ENCODE measurements at regions not wholly inside any gene's neighbourhood (a gene's known extent, or its start where the extent isn't known, plus 50 kb on each side); places are given as distances from the start of the nearest gene placed in this dataset.

DNA sequence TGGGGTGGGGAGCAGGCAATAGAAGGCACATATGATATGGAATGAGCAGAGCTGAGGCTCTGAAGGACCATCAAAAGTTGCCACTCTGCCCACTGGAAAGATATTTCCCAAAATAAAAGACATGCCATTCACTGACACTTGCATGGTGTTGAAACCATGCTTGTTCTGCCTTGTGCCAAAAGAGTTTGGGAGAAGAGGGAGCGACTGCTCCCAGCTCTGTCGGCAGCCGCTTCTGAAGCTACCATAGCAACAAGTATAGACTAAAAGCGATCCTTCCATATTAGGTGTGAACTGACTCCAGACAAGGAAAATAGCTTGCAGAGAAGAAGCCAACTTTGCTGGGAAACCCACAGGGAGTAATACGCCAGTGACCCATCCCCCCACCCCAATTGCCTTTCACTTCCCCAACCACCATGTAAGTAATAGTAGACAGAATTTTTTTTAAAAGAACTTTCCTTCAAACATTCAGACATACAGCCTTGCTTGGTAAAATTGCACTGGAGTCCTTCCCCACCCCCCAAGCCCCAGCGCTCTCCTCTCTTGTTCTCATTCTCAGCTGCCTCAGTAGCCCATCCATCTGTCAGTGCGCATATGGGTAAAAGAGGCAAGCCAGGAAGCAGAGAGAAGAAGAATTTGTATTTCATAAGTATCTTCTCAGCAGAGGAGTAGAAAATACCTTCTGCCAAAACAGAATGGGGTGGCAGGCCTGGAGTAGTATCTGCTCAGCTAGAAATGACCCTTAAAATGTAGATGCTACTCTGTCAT is 263.7 kb downstream of the OMA1 start:
- no peak for TF ChIP-seq ZNF224 (CRISPR knock-in tag; IDR thresholded peaks at IDR 0.05)
- no peak for TF ChIP-seq FOXO4 (CRISPR knock-in tag; IDR thresholded peaks at IDR 0.05)
- TF ChIP-seq, protein P1, sequence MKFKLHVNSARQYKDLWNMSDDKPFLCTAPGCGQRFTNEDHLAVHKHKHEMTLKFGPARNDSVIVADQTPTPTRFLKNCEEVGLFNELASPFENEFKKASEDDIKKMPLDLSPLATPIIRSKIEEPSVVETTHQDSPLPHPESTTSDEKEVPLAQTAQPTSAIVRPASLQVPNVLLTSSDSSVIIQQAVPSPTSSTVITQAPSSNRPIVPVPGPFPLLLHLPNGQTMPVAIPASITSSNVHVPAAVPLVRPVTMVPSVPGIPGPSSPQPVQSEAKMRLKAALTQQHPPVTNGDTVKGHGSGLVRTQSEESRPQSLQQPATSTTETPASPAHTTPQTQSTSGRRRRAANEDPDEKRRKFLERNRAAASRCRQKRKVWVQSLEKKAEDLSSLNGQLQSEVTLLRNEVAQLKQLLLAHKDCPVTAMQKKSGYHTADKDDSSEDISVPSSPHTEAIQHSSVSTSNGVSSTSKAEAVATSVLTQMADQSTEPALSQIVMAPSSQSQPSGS (CRISPR knock-in tag; IDR thresholded peaks at IDR 0.05): no peak
- no peak for TF ChIP-seq IRF2 (CRISPR knock-in tag; IDR thresholded peaks at IDR 0.05)
- no peak for TF ChIP-seq POLR2AphosphoS5 (IDR thresholded peaks at IDR 0.05; ENCODE audit: control insufficient read depth, insufficient read depth, low read depth, low read length)
- TF ChIP-seq, protein P2, sequence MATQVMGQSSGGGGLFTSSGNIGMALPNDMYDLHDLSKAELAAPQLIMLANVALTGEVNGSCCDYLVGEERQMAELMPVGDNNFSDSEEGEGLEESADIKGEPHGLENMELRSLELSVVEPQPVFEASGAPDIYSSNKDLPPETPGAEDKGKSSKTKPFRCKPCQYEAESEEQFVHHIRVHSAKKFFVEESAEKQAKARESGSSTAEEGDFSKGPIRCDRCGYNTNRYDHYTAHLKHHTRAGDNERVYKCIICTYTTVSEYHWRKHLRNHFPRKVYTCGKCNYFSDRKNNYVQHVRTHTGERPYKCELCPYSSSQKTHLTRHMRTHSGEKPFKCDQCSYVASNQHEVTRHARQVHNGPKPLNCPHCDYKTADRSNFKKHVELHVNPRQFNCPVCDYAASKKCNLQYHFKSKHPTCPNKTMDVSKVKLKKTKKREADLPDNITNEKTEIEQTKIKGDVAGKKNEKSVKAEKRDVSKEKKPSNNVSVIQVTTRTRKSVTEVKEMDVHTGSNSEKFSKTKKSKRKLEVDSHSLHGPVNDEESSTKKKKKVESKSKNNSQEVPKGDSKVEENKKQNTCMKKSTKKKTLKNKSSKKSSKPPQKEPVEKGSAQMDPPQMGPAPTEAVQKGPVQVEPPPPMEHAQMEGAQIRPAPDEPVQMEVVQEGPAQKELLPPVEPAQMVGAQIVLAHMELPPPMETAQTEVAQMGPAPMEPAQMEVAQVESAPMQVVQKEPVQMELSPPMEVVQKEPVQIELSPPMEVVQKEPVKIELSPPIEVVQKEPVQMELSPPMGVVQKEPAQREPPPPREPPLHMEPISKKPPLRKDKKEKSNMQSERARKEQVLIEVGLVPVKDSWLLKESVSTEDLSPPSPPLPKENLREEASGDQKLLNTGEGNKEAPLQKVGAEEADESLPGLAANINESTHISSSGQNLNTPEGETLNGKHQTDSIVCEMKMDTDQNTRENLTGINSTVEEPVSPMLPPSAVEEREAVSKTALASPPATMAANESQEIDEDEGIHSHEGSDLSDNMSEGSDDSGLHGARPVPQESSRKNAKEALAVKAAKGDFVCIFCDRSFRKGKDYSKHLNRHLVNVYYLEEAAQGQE (IDR thresholded peaks at IDR 0.05; ENCODE audit: borderline replicate concordance): no peak
- TF ChIP-seq, protein P2 (CRISPR knock-in tag; IDR thresholded peaks at IDR 0.05; ENCODE audit: low read depth): no peak
- no peak for TF ChIP-seq POLR2A (conservative IDR thresholded peaks at IDR 0.05)
- TF ChIP-seq TRIM28 (IDR thresholded peaks at IDR 0.05): no peak
- no peak for TF ChIP-seq MAZ (CRISPR knock-in tag; conservative IDR thresholded peaks at IDR 0.05 in 1 of 2, IDR thresholded peaks at IDR 0.05 in 1 of 2)
- TF ChIP-seq ZNF57 (CRISPR knock-in tag; IDR thresholded peaks at IDR 0.05): no peak

Measured in K562 (cell line).